ENCODE measurements at regions not wholly inside any gene's neighbourhood (a gene's known extent, or its start where the extent isn't known, plus 50 kb on each side); places are given as distances from the start of the nearest gene placed in this dataset.
"Not testable (repeated sequence)": the region's sequence is repeated elsewhere in the genome, so short reads cannot be mapped to it uniquely, and the experiment has no call there.

DNA sequence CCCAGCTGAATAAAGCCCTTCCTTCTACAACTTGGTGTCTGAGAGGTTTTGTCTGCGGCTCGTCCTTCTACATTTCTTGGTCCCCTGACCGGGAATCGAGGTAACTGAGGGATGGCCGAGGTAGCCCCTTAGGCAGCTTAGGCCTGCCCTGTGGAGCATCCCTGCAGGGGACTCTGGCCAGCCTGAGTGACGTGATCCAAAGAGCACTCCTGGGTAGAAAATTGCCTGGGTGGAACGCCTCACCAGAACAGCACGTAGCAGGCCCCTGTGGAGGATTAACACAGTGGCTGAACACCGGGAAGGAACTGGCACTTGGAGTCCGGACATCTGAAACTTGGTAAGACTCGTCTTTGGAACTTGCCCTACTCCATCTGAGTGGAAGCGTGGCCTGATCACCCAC lies 1078.5 kb upstream of the FAM98A start:
- not testable (repeated sequence) for H2BK15ac ChIP-seq (replicated peaks; ENCODE audit: low read depth); H3K23ac ChIP-seq (ENCODE audit: low read length); H2BK120ac ChIP-seq (ENCODE audit: low read depth, low read length); H3K9ac ChIP-seq (ENCODE audit: low read length); H3K4me3 ChIP-seq (ENCODE audit: low read length); H3K79me2 ChIP-seq (ENCODE audit: control insufficient read depth, insufficient read depth, low read length); H3K18ac ChIP-seq (ENCODE audit: low read length); H3K27ac ChIP-seq (ENCODE audit: low read depth, low read length); H2AK5ac ChIP-seq (ENCODE audit: low read length); H4K8ac ChIP-seq (ENCODE audit: low read depth, low read length); H2BK5ac ChIP-seq (ENCODE audit: low read length); DNase-seq; H4K5ac ChIP-seq (ENCODE audit: low read length); H3K4me1 ChIP-seq (ENCODE audit: control insufficient read depth, low read depth, low read length); H3K4me2 ChIP-seq (ENCODE audit: low read length); H3K79me1 ChIP-seq (ENCODE audit: low read length); H3K27me3 ChIP-seq (ENCODE audit: insufficient read depth, low read length, poor library complexity); H3K4ac ChIP-seq (ENCODE audit: low read depth, low read length); H3K56ac ChIP-seq (ENCODE audit: low read length); H3K36me3 ChIP-seq (ENCODE audit: control insufficient read depth, insufficient read depth, low read length)
- no CpG with 5 or more reads among the region's 12 CpGs for WGBS (ENCODE audit: extremely low coverage, insufficient coverage, low lambda C conversion rate)

DNA sequence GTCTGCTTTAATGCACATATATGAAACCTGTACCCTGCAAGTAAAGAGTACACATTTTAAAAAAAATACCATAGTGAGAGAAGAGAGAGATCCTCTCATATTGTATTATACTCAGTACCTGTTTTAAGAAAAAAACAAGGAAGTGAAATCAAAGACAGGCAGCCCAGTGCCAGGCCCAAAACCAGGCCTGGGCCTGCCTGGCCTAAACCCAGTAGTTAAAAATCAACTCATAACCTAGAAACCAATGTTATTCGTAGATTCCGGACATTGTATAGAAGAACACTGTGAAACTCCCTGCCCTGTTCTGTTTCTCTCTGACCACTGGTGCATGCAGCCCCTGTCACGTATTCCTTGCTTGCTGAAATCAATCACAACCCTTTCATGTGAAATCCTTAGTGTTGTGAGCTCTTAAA lies 1078.0 kb upstream of the FAM98A start:
- not testable (repeated sequence) for H3K27ac ChIP-seq (ENCODE audit: low read depth, low read length); H3K4me3 ChIP-seq (ENCODE audit: low read length); H3K4me1 ChIP-seq (ENCODE audit: control insufficient read depth, low read depth, low read length); H4K8ac ChIP-seq (ENCODE audit: low read depth, low read length); H3K23ac ChIP-seq (ENCODE audit: low read length); H2BK15ac ChIP-seq (replicated peaks; ENCODE audit: low read depth); H3K36me3 ChIP-seq (ENCODE audit: control insufficient read depth, insufficient read depth, low read length); H2BK5ac ChIP-seq (ENCODE audit: low read length); H3K4me2 ChIP-seq (ENCODE audit: low read length); H2AK5ac ChIP-seq (ENCODE audit: low read length); H3K79me2 ChIP-seq (ENCODE audit: control insufficient read depth, insufficient read depth, low read length); H4K5ac ChIP-seq (ENCODE audit: low read length); H3K9ac ChIP-seq (ENCODE audit: low read length); DNase-seq; H2BK120ac ChIP-seq (ENCODE audit: low read depth, low read length); H3K56ac ChIP-seq (ENCODE audit: low read length); H3K18ac ChIP-seq (ENCODE audit: low read length); H3K4ac ChIP-seq (ENCODE audit: low read depth, low read length); H3K27me3 ChIP-seq (ENCODE audit: insufficient read depth, low read length, poor library complexity); H3K79me1 ChIP-seq (ENCODE audit: low read length)
- WGBS (ENCODE audit: extremely low coverage, insufficient coverage, low lambda C conversion rate): no CpG with 5 or more reads among the region's 3 CpGs

DNA sequence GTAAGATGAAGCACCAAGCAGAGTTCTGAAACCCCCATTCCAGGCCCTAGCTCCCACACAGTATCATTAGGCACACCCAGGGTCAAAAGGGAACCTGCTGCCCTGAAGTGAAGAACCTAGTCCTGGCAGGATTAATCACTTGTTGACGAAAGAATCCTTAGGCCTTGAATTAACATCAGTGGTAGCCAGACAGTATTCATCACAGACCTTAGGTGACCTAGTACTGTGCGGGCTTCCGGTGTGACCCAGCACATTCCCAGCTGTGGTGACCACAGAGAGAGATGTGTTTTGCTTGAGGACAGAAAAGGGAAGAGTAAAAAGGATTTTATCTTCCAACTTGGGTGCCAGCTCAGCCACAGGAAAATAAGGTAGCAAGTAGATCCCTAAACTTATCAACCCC lies 1071.4 kb upstream of the FAM98A start:
- WGBS (ENCODE audit: extremely low coverage, insufficient coverage, low lambda C conversion rate): no CpG with 5 or more reads among the region's 3 CpGs
- Histone ChIP-seq H3K79me1 (ENCODE audit: low read length) (no peaks in the 10 kb centered on the region), H2BK15ac (replicated peaks; ENCODE audit: low read depth) (no peak overlapping the region), H2BK5ac (ENCODE audit: low read length) (no peak overlapping the region), H3K4ac (ENCODE audit: low read depth, low read length) (no peak overlapping the region), H3K79me2 (ENCODE audit: control insufficient read depth, insufficient read depth, low read length) (no peaks in the 10 kb centered on the region), H3K9ac (ENCODE audit: low read length) (no peak overlapping the region), H4K5ac (ENCODE audit: low read length) (no peak overlapping the region), H3K23ac (ENCODE audit: low read length) (no peak overlapping the region), H3K27ac (ENCODE audit: low read depth, low read length) (no peak overlapping the region), H3K27me3 (ENCODE audit: insufficient read depth, low read length, poor library complexity) (no peaks in the 10 kb centered on the region), H3K4me2 (ENCODE audit: low read length) (no peak overlapping the region), H2BK120ac (ENCODE audit: low read depth, low read length) (no peak overlapping the region), H3K36me3 (ENCODE audit: control insufficient read depth, insufficient read depth, low read length) (no peaks in the 10 kb centered on the region), H3K56ac (ENCODE audit: low read length) (no peak overlapping the region), H4K8ac (ENCODE audit: low read depth, low read length) (no peak overlapping the region), H3K18ac (ENCODE audit: low read length) (no peak overlapping the region), H3K4me3 (ENCODE audit: low read length) (no peak overlapping the region), H2AK5ac (ENCODE audit: low read length) (no peak overlapping the region), H3K4me1 (ENCODE audit: control insufficient read depth, low read depth, low read length) (no peaks in the 10 kb centered on the region)
- no peak for DNase-seq

DNA sequence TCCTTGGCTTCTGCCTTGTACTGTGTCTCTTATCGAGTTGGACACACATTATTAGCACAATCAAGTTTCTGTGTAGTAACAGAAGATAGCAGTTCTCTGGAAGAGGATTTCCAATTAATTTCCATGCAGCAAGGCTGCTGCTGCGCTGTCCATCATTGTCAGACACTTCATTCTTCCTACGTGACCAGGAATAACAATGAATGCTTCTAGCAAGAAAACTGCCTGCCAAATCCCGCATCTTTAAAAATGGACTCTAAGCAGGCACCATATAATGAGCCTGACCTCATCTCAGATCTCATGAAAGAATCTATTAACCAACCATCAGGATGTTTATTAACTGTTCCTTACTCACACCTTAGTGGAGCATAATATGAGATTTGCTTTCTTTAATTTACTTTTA lies 1067.7 kb upstream of the FAM98A start:
- Histone ChIP-seq H3K4me2 (ENCODE audit: low read length) (no peak overlapping the region), H3K4ac (ENCODE audit: low read depth, low read length) (no peak overlapping the region), H2BK5ac (ENCODE audit: low read length) (no peak overlapping the region), H3K18ac (ENCODE audit: low read length) (no peak overlapping the region), H3K4me1 (ENCODE audit: control insufficient read depth, low read depth, low read length) (no peaks in the 10 kb centered on the region), H2BK15ac (replicated peaks; ENCODE audit: low read depth) (no peak overlapping the region), H2BK120ac (ENCODE audit: low read depth, low read length) (no peak overlapping the region), H4K5ac (ENCODE audit: low read length) (no peak overlapping the region), H3K27me3 (ENCODE audit: insufficient read depth, low read length, poor library complexity) (no peaks in the 10 kb centered on the region), H3K79me1 (ENCODE audit: low read length) (no peaks in the 10 kb centered on the region), H3K36me3 (ENCODE audit: control insufficient read depth, insufficient read depth, low read length) (no peaks in the 10 kb centered on the region), H3K4me3 (ENCODE audit: low read length) (no peak overlapping the region), H3K79me2 (ENCODE audit: control insufficient read depth, insufficient read depth, low read length) (no peaks in the 10 kb centered on the region), H3K9ac (ENCODE audit: low read length) (no peak overlapping the region), H3K23ac (ENCODE audit: low read length) (no peak overlapping the region), H3K56ac (ENCODE audit: low read length) (no peak overlapping the region), H3K27ac (ENCODE audit: low read depth, low read length) (no peak overlapping the region), H2AK5ac (ENCODE audit: low read length) (no peak overlapping the region), H4K8ac (ENCODE audit: low read depth, low read length) (no peak overlapping the region)
- WGBS (ENCODE audit: extremely low coverage, insufficient coverage, low lambda C conversion rate): no CpG with 5 or more reads among the region's 4 CpGs
- DNase-seq: no peak

DNA sequence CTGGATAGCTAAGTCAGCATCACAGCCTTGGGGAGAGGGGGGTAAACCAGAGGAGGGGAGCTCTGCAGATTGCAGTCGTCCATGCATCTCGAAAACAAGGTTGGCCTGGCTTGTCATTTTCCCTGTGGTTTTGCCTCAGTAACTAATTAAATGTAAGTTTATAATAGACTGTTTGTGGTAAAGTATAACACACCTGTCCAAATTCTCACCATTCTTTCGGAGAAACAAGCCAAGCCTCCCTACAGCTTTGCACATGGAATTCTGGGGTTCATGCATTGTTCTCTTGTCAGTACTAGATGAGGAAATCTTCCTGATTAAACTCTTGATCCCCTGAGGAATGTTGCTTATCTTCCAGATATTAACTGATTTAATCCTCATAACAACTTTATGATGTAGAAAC lies 1065.2 kb upstream of the FAM98A start:
- Histone ChIP-seq H3K36me3 (ENCODE audit: control insufficient read depth, insufficient read depth, low read length) (no peaks in the 10 kb centered on the region), H3K9ac (ENCODE audit: low read length) (no peak overlapping the region), H3K23ac (ENCODE audit: low read length) (no peak overlapping the region), H2AK5ac (ENCODE audit: low read length) (no peak overlapping the region), H2BK120ac (ENCODE audit: low read depth, low read length) (no peak overlapping the region), H2BK5ac (ENCODE audit: low read length) (no peak overlapping the region), H3K4me1 (ENCODE audit: control insufficient read depth, low read depth, low read length) (no peaks in the 10 kb centered on the region), H3K18ac (ENCODE audit: low read length) (no peak overlapping the region), H3K4me3 (ENCODE audit: low read length) (no peak overlapping the region), H3K79me2 (ENCODE audit: control insufficient read depth, insufficient read depth, low read length) (no peaks in the 10 kb centered on the region), H3K79me1 (ENCODE audit: low read length) (no peaks in the 10 kb centered on the region), H4K8ac (ENCODE audit: low read depth, low read length) (no peak overlapping the region), H3K4me2 (ENCODE audit: low read length) (no peak overlapping the region), H4K5ac (ENCODE audit: low read length) (no peak overlapping the region), H3K56ac (ENCODE audit: low read length) (no peak overlapping the region), H2BK15ac (replicated peaks; ENCODE audit: low read depth) (no peak overlapping the region), H3K27me3 (ENCODE audit: insufficient read depth, low read length, poor library complexity) (no peaks in the 10 kb centered on the region), H3K4ac (ENCODE audit: low read depth, low read length) (no peak overlapping the region), H3K27ac (ENCODE audit: low read depth, low read length) (no peak overlapping the region)
- DNase-seq: no peak
- no CpG with 5 or more reads among the region's 3 CpGs for WGBS (ENCODE audit: extremely low coverage, insufficient coverage, low lambda C conversion rate)

DNA sequence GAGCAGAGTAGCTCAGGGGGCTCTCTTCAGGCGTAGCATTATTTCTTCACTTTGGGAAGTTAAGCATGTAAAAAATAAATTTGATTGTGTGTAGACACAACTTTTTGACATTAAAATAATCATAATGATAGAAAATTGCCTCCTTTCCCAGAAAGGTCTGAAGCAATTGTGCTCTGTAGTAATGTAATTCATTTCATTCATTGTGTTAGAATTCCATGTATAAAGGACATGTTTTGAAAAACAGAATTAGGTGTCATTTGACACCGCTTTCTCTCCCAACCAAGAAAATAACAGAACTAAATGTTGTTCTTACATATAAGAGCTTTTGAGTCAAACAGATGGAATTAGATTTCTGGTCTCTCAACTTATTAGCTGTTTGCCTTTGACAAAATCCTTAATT lies 1064.2 kb upstream of the FAM98A start:
- no peak overlapping the region for H3K4ac ChIP-seq (ENCODE audit: low read depth, low read length)
- H3K56ac ChIP-seq (ENCODE audit: low read length): no peak overlapping the region
- no peak overlapping the region for H3K23ac ChIP-seq (ENCODE audit: low read length)
- H2BK5ac ChIP-seq (ENCODE audit: low read length): no peak overlapping the region
- no peak overlapping the region for H4K5ac ChIP-seq (ENCODE audit: low read length)
- H3K79me1 ChIP-seq (ENCODE audit: low read length): no peaks in the 10 kb centered on the region
- no peak overlapping the region for H2AK5ac ChIP-seq (ENCODE audit: low read length)
- no peaks in the 10 kb centered on the region for H3K4me1 ChIP-seq (ENCODE audit: control insufficient read depth, low read depth, low read length)
- H2BK15ac ChIP-seq (replicated peaks; ENCODE audit: low read depth): no peak overlapping the region
- no peaks in the 10 kb centered on the region for H3K27me3 ChIP-seq (ENCODE audit: insufficient read depth, low read length, poor library complexity)
- H3K4me2 ChIP-seq (ENCODE audit: low read length): no peak overlapping the region
- H2BK120ac ChIP-seq (ENCODE audit: low read depth, low read length): no peak overlapping the region
- H3K4me3 ChIP-seq (ENCODE audit: low read length): no peak overlapping the region
- no peak overlapping the region for H3K27ac ChIP-seq (ENCODE audit: low read depth, low read length)
- no peak for DNase-seq
- WGBS (ENCODE audit: extremely low coverage, insufficient coverage, low lambda C conversion rate): no CpG with 5 or more reads among the region's 2 CpGs
- no peak overlapping the region for H3K9ac ChIP-seq (ENCODE audit: low read length)
- no peak overlapping the region for H4K8ac ChIP-seq (ENCODE audit: low read depth, low read length)
- H3K79me2 ChIP-seq (ENCODE audit: control insufficient read depth, insufficient read depth, low read length): no peaks in the 10 kb centered on the region
- H3K18ac ChIP-seq (ENCODE audit: low read length): no peak overlapping the region
- H3K36me3 ChIP-seq (ENCODE audit: control insufficient read depth, insufficient read depth, low read length): no peaks in the 10 kb centered on the region
